K562 (cell line): ENCODE measurements at regions not wholly inside any gene's neighbourhood (a gene's known extent, or its start where the extent isn't known, plus 50 kb on each side); places are given as distances from the start of the nearest gene placed in this dataset.

Experiments
- ATAC-seq: fragments of 200-7000 bp; cut with Tn5 transposase; 3 replicates; pipeline ENCODE4 v1.9.1; 2020; ENCODE audit warnings: moderate library complexity
- BruUV-seq: library from RNA; stranded (reverse); fragments of 400-500 nt; replicated peaks from 2 replicates; lab custom pipeline; 2021; lab: Mats Ljungman, UMichigan
- CTCF ChIA-PET: fragments of 300-600 bp; formaldehyde crosslinking; extraction: SDS; loops from one replicate; lab custom pipeline; 2021; ENCODE audit warnings: low intra/inter-chr PET ratio; lab: Yijun Ruan, JAX
- POLR2A ChIA-PET: fragments of 300-600, 350-650 bp; sonication (Branson Sonifier 250); formaldehyde crosslinking; extraction: SDS; loops from one replicate; lab custom pipeline; 2021; ENCODE audit warnings: antibody characterized with exemption, inconsistent platforms; lab: Yijun Ruan, JAX
- DNase-seq, 4 experiments: peaks; one replicate each; pipeline versions ENCODE4 v3.0.0 to v3.0.0-alpha.2; 2011 to 2018; ENCODE audit warnings: low spot score in 3 of 4, mixed read lengths in 3 of 4; ENCODE audit errors: extremely low read depth in 1 of 4
- FAIRE-seq: peaks from 2 replicates; lab custom pipeline; 2011; peaks lifted over from hg19 to GRCh38; lab: Jason Lieb, UNC
- H2AFZ ChIP-seq: 2 replicates; pipeline ENCODE4 v1.6.0; 2011; ENCODE audit warnings: low read depth, low read length, control low read depth, inconsistent platforms
- H3K27ac ChIP-seq: fragments of 200-600 bp; 3 replicates; pipeline ENCODE4 v1.8.0; 2011; ENCODE audit warnings: low read depth, mild to moderate bottlenecking, control low read depth, inconsistent platforms, low read length, moderate library complexity, mixed read lengths; ENCODE audit errors: extremely low read depth
- H3K27me3 ChIP-seq, 2 experiments: fragments of 300-600 bp in 1 of 2; 2 replicates in 1 of 2; 3 replicates in 1 of 2; pipeline versions ENCODE4 v1.6.0 to v1.8.0; 2011; ENCODE audit warnings: inconsistent platforms in 2 of 2, low read length in 2 of 2, mild to moderate bottlenecking in 1 of 2, mixed read lengths in 1 of 2, moderate library complexity in 1 of 2; ENCODE audit not compliant: control insufficient read depth in 2 of 2, insufficient read depth in 2 of 2
- H3K36me3 ChIP-seq: fragments of 300-600 bp; 3 replicates; pipeline ENCODE4 v1.8.0; 2011; ENCODE audit warnings: mild to moderate bottlenecking, low read length, inconsistent platforms; ENCODE audit not compliant: control insufficient read depth, insufficient read depth
- H3K4me1 ChIP-seq, 2 experiments: fragments of 200-600 bp in 1 of 2; replicated peaks in 1 of 2; 2 replicates in 1 of 2; 3 replicates in 1 of 2; pipeline versions ENCODE4 v1.5.1 to v1.8.0; 2011; ENCODE audit warnings: inconsistent platforms in 2 of 2, low read length in 2 of 2, mild to moderate bottlenecking in 1 of 2, mixed read lengths in 1 of 2, moderate library complexity in 1 of 2; ENCODE audit not compliant: control insufficient read depth in 2 of 2, insufficient read depth in 2 of 2
- H3K4me2 ChIP-seq: 2 replicates; pipeline ENCODE4 v1.6.1; 2011; ENCODE audit warnings: low read length, control low read depth, inconsistent platforms, mixed read lengths; ENCODE audit not compliant: insufficient read depth
- H3K4me3 ChIP-seq: fragments of 200-600 bp; sonication (generic), shearing (Covaris generic); 2 replicates; pipeline ENCODE4 v1.5.1; 2016; ENCODE audit warnings: control low read depth, inconsistent platforms
- H3K79me2 ChIP-seq: fragments of 200-600 bp; 3 replicates; pipeline ENCODE4 v1.8.0; 2011; ENCODE audit warnings: low read length, inconsistent platforms; ENCODE audit not compliant: control insufficient read depth, insufficient read depth
- H3K9ac ChIP-seq, 2 experiments: 2 replicates each; pipeline versions ENCODE4 v1.6.0 to v1.6.1; 2011; ENCODE audit warnings: low read depth in 2 of 2, low read length in 2 of 2, control low read depth in 1 of 2, inconsistent platforms in 1 of 2, mild to moderate bottlenecking in 1 of 2, mixed read lengths in 1 of 2; ENCODE audit not compliant: insufficient read depth in 1 of 2
- H3K9me1 ChIP-seq: one replicate; pipeline ENCODE4 v1.6.0; 2011; ENCODE audit warnings: inconsistent platforms, mild to moderate bottlenecking, low read length, moderate library complexity; ENCODE audit not compliant: control insufficient read depth, insufficient read depth
- H3K9me3 ChIP-seq: replicated peaks from 2 replicates; pipeline ENCODE4 v1.5.1; 2011; ENCODE audit warnings: low read depth, low read length, inconsistent platforms; ENCODE audit not compliant: control insufficient read depth, insufficient read depth
- H4K20me1 ChIP-seq: replicated peaks from 2 replicates; pipeline ENCODE4 v1.6.1; 2011; ENCODE audit warnings: low read length, inconsistent platforms, mixed read lengths; ENCODE audit not compliant: control insufficient read depth, insufficient read depth
- HNRNPL ChIP-seq: fragments of 200-400 bp; formaldehyde crosslinking; IDR thresholded peaks from 2 replicates; pipeline ENCODE4 v1.6.1; 2017; ENCODE audit warnings: low read depth, mild to moderate bottlenecking, low read length
- RFX5 ChIP-seq: IDR thresholded peaks from 2 replicates; pipeline ENCODE4 v1.6.1; 2011; ENCODE audit warnings: low read depth, mild to moderate bottlenecking, improper control_type of control experiment, low read length
- SPI1 ChIP-seq: IDR thresholded peaks from 2 replicates; pipeline ENCODE4 v1.6.1; 2011; ENCODE audit warnings: low read depth, low read length, control low read depth, borderline replicate concordance
- XRCC4 ChIP-seq: IDR thresholded peaks from one replicate; pipeline ENCODE4 v1.6.1; 2011; ENCODE audit not compliant: insufficient read depth, insufficient read length; ENCODE audit errors: extremely low read depth
- WGBS: fragments of 100-300 bp; shearing (Covaris generic); methylation state at CpG from one replicate; pipeline ENCODE4 v1.1.6; 2016; ENCODE audit warnings: low coverage, mixed read lengths; ENCODE audit not compliant: insufficient coverage; ENCODE audit errors: missing lambda C conversion rate; 5-methylcytosine and 5-hydroxymethylcytosine counted together
- in situ Hi-C: fragments of 300-500 bp; cut with MboI; formaldehyde crosslinking; loops from 4 replicates; pipeline ENCODE4 v1.15.0; 2018; ENCODE audit warnings: inconsistent platforms, mixed read lengths
- intact Hi-C: fragments of 100-400 bp; cut with micrococcal nuclease; formaldehyde crosslinking; loops from 2 replicates; pipeline ENCODE4 v1.14.2; 2022
- TF ChIP-seq, protein P1 (sequence below), 3 experiments: IDR thresholded peaks in 2 of 3; conservative IDR thresholded peaks in 1 of 3; 2 replicates each; pipeline ENCODE4 v1.5.1; 2011 to 2012; ENCODE audit warnings: low read length in 3 of 3, mild to moderate bottlenecking in 3 of 3, control low read depth in 2 of 3, improper control_type of control experiment in 1 of 3, inconsistent platforms in 1 of 3, low read depth in 1 of 3, mixed read lengths in 1 of 3, moderate library complexity in 1 of 3; ENCODE audit not compliant: insufficient read depth in 2 of 3

DNA sequence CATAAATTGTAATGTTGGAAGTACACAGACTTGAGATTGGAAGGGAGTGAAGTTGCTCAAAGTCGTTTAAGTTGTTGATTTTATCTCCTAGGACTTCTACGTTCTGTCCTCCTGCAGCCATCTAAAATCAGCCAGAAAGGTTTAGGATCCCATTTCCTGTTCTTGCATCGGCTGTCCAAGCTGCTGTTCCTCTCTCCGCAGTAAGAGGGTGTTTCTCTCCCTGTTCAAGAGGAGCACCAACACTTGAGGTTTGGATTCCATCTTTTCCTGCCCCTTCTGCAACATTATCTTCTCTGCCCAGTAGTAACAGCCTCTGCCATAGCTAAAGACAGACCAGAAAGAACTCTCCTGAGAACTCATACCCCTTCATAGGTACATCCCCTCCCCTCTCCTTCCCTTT is 373.4 kb downstream of the GADD45G start:
- H3K9ac ChIP-seq: no peak overlapping the region
- no peaks in the 10 kb centered on the region for H3K9me1 ChIP-seq
- TF ChIP-seq, protein P1, sequence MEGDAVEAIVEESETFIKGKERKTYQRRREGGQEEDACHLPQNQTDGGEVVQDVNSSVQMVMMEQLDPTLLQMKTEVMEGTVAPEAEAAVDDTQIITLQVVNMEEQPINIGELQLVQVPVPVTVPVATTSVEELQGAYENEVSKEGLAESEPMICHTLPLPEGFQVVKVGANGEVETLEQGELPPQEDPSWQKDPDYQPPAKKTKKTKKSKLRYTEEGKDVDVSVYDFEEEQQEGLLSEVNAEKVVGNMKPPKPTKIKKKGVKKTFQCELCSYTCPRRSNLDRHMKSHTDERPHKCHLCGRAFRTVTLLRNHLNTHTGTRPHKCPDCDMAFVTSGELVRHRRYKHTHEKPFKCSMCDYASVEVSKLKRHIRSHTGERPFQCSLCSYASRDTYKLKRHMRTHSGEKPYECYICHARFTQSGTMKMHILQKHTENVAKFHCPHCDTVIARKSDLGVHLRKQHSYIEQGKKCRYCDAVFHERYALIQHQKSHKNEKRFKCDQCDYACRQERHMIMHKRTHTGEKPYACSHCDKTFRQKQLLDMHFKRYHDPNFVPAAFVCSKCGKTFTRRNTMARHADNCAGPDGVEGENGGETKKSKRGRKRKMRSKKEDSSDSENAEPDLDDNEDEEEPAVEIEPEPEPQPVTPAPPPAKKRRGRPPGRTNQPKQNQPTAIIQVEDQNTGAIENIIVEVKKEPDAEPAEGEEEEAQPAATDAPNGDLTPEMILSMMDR (IDR thresholded peaks at IDR 0.05 in 2 of 3, conservative IDR thresholded peaks at IDR 0.05 in 1 of 3; ENCODE audit: insufficient read depth in 2 of 3, low read depth in 1 of 3, low read length in 3 of 3): peak in 1 of 3 experiments; percentile 14; a peak in 1 of 6 replicates
- TF ChIP-seq RFX5 (no peak), XRCC4 (no peak), HNRNPL (no peak), SPI1 (0 out of 2 replicates have a peak, but pooled peaks have one; percentile 22)
- TF ChIP-seq, all 486 proteins: peak for 2
- FAIRE-seq (no peak), DNase-seq (peak in 2 of 4 experiments; percentile 1 to 5), ATAC-seq (peak; percentile 33; the same call in 1 of the 3 replicates)
- intact Hi-C loops: no loop called here
- H2AFZ ChIP-seq: no peak overlapping the region
- 0% methylated on average over 4 of the region's 4 CpGs for WGBS
- H3K4me1 ChIP-seq: no peaks in the 10 kb centered on the region
- no peak overlapping the region for H3K4me3 ChIP-seq
- CTCF ChIA-PET: no interaction called here
- no peak overlapping the region for H3K27ac ChIP-seq
- no peak overlapping the region for H3K4me2 ChIP-seq
- H3K9me3 ChIP-seq: no peaks in the 10 kb centered on the region
- no peaks in the 10 kb centered on the region for H4K20me1 ChIP-seq
- BruUV-seq: no TSS peak
- H3K79me2 ChIP-seq: no peaks in the 10 kb centered on the region
- H3K27me3 ChIP-seq: no peaks in the 10 kb centered on the region; a peak in 1 of 5 replicates
- H3K36me3 ChIP-seq: no peaks in the 10 kb centered on the region
- POLR2A ChIA-PET: no interaction called here
- in situ Hi-C loops: no loop called here
